Panc1 (cell line): ENCODE measurements at regions not wholly inside any gene's neighbourhood (a gene's known extent, or its start where the extent isn't known, plus 50 kb on each side); places are given as distances from the start of the nearest gene placed in this dataset.

ENCODE experiments used
- ATAC-seq: fragments of 200-7000 bp; cut with Tn5 transposase; 2 replicates; pipeline ENCODE4 v1.9.1; 2020; ENCODE audit warnings: mild to moderate bottlenecking, moderate library complexity
- BruUV-seq: library from RNA; stranded (reverse); fragments of 400-500 nt; replicated peaks from 2 replicates; lab custom pipeline; 2021; lab: Mats Ljungman, UMichigan
- CTCF ChIA-PET: fragments of 300-600 bp; sonication (Branson Sonifier 250); formaldehyde crosslinking; loops from one replicate; lab custom pipeline; 2022; ENCODE audit warnings: antibody characterized with exemption; lab: Charles Lee
- POLR2A ChIA-PET: fragments of 300-600 bp; sonication (Branson Sonifier 250); formaldehyde crosslinking; loops from one replicate; lab custom pipeline; 2022; ENCODE audit warnings: antibody characterized with exemption; lab: Charles Lee
- DNase-seq: peaks from one replicate; pipeline ENCODE4 v3.0.0-alpha.2; 2010; ENCODE audit warnings: low read depth, low spot score
- H3K27ac ChIP-seq: 2 replicates; pipeline ENCODE4 v1.5.1; 2011; ENCODE audit warnings: mild to moderate bottlenecking, low read length, inconsistent platforms
- H3K27me3 ChIP-seq: fragments of 200-500 bp; sonication (Bioruptor generic); 2 replicates; pipeline ENCODE4 v1.6.0; 2014; ENCODE audit warnings: low read length, inconsistent platforms; ENCODE audit not compliant: control insufficient read depth, insufficient read depth
- H3K36me3 ChIP-seq: fragments of 200-500 bp; sonication (Bioruptor generic); 2 replicates; pipeline ENCODE4 v1.5.1; 2014; ENCODE audit warnings: inconsistent platforms, mild to moderate bottlenecking, low read length, moderate library complexity; ENCODE audit not compliant: control insufficient read depth, insufficient read depth
- H3K4me1 ChIP-seq: 2 replicates; pipeline ENCODE4 v1.5.1; 2011; ENCODE audit warnings: inconsistent platforms, mild to moderate bottlenecking, low read length, moderate library complexity; ENCODE audit not compliant: control insufficient read depth, insufficient read depth
- H3K4me3 ChIP-seq, 2 experiments: 2 replicates each; pipeline ENCODE4 v1.5.1; 2011 to 2012; ENCODE audit warnings: low read depth in 2 of 2, low read length in 2 of 2, mild to moderate bottlenecking in 2 of 2, inconsistent platforms in 1 of 2, moderate library complexity in 1 of 2
- H3K9me3 ChIP-seq: fragments of 200-500 bp; sonication (Bioruptor generic); 2 replicates; pipeline ENCODE4 v1.5.1; 2014; ENCODE audit warnings: low read depth, mild to moderate bottlenecking, inconsistent platforms, low read length, moderate library complexity; ENCODE audit not compliant: control insufficient read depth, insufficient read depth
- POLR2AphosphoS5 ChIP-seq: IDR thresholded peaks from 2 replicates; pipeline ENCODE4 v1.6.1; 2012; ENCODE audit warnings: mild to moderate bottlenecking, low read depth, low read length, moderate library complexity
- SIN3A ChIP-seq: IDR thresholded peaks from 2 replicates; pipeline ENCODE4 v1.6.1; 2012; ENCODE audit warnings: low read depth, mild to moderate bottlenecking, low read length, moderate library complexity, borderline replicate concordance; ENCODE audit not compliant: insufficient read depth
- TCF7L2 ChIP-seq: IDR thresholded peaks from 2 replicates; pipeline ENCODE4 v1.6.1; 2011; ENCODE audit warnings: mild to moderate bottlenecking, low read depth, low read length, inconsistent platforms
- in situ Hi-C: cut with HindIII; loops from 2 replicates; pipeline ENCODE4 v1.10.0; 2016; ENCODE audit warnings: low sequenced_read_pairs, low pct_unique_long_range_greater_than_20kb
- intact Hi-C: fragments of 100-400 bp; cut with micrococcal nuclease; formaldehyde crosslinking; loops from one replicate; pipeline ENCODE4 v1.10.0; 2022; ENCODE audit not compliant: unreplicated experiment
- TF ChIP-seq, protein P1 (sequence below), 2 experiments: IDR thresholded peaks; 2 replicates each; pipeline ENCODE4 v1.6.1; 2011 to 2012; ENCODE audit warnings: low read depth in 2 of 2, control low read depth in 1 of 2, low read length in 1 of 2, mild to moderate bottlenecking in 1 of 2, moderate library complexity in 1 of 2; ENCODE audit not compliant: insufficient read depth in 1 of 2
- TF ChIP-seq, protein P2 (sequence below): fragments of 450-650 bp; IDR thresholded peaks from 2 replicates; pipeline ENCODE4 v1.5.1; 2017; ENCODE audit warnings: mild to moderate bottlenecking

DNA sequence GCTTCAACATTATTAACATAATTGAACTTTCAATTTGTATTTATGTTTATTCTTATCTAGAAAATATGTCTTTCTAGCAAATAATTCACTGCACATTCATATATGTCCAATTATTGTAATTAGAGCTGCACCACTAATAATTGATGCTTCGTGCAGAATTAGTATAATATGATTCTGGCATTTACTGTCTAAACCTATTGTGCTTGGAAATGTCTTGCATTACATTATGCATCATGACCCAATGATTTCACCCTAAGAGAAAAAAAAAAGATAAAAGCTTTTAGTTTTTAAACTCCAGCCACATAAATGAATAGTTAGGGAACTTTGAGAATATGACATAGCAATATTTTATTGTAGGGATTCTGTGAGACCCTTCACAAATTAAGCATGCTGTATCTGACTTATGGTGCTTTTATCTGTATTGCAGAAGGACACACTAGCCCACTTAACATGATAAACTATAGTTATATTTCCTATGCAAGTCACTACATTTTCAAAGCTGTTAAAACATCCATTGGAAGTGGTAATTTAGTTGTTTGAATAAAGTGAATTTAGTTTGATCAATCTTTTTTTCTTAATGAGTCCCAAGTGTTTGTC is 1609.1 kb downstream of the REEP3 start:
- in situ Hi-C loops, result no loop called here
- BruUV-seq, result no TSS peak
- intact Hi-C loops, result no loop called here
- no peak for TF ChIP-seq POLR2AphosphoS5
- TF ChIP-seq, protein P1, sequence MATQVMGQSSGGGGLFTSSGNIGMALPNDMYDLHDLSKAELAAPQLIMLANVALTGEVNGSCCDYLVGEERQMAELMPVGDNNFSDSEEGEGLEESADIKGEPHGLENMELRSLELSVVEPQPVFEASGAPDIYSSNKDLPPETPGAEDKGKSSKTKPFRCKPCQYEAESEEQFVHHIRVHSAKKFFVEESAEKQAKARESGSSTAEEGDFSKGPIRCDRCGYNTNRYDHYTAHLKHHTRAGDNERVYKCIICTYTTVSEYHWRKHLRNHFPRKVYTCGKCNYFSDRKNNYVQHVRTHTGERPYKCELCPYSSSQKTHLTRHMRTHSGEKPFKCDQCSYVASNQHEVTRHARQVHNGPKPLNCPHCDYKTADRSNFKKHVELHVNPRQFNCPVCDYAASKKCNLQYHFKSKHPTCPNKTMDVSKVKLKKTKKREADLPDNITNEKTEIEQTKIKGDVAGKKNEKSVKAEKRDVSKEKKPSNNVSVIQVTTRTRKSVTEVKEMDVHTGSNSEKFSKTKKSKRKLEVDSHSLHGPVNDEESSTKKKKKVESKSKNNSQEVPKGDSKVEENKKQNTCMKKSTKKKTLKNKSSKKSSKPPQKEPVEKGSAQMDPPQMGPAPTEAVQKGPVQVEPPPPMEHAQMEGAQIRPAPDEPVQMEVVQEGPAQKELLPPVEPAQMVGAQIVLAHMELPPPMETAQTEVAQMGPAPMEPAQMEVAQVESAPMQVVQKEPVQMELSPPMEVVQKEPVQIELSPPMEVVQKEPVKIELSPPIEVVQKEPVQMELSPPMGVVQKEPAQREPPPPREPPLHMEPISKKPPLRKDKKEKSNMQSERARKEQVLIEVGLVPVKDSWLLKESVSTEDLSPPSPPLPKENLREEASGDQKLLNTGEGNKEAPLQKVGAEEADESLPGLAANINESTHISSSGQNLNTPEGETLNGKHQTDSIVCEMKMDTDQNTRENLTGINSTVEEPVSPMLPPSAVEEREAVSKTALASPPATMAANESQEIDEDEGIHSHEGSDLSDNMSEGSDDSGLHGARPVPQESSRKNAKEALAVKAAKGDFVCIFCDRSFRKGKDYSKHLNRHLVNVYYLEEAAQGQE (IDR thresholded peaks at IDR 0.05; ENCODE audit: insufficient read depth in 1 of 2, low read depth in 2 of 2, low read length in 1 of 2), result no peak
- H3K9me3 ChIP-seq, result 0 out of 2 replicates have a peak, but pooled peaks cover 7% of the 10 kb centered on the region
- no peaks in the 10 kb centered on the region for H3K36me3 ChIP-seq
- H3K4me3 ChIP-seq, result no peak overlapping the region
- ATAC-seq (no peak), DNase-seq (no peak)
- no peak overlapping the region for H3K27ac ChIP-seq
- ChIA-PET POLR2A (no interaction called here), CTCF (no interaction called here)
- no peaks in the 10 kb centered on the region for H3K27me3 ChIP-seq
- no peaks in the 10 kb centered on the region for H3K4me1 ChIP-seq

DNA sequence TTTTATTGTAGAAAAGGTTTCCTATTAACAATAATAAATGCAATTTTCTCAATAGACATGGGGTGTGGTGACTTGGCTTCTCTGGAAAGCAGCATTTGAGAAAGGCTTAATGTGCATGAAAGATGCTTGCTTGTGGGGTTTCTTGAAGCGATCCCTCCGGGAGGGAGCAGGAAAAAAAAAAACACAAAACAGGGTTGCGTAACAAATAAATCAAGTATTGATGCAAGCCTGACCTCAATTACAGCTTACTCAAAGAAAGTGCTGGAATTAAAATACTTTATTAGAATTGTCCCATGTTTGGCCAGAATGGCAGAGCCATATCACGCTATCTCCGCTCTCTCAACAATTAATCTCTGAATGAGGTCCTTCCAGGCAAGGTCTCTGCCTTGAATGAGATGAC is 1612.5 kb downstream of the REEP3 start:
- Histone ChIP-seq H3K27ac (no peak overlapping the region), H3K4me3 (no peak overlapping the region), H3K9me3 (0 out of 2 replicates have a peak, but pooled peaks cover 7% of the 10 kb centered on the region), H3K27me3 (no peaks in the 10 kb centered on the region), H3K4me1 (no peaks in the 10 kb centered on the region), H3K36me3 (no peaks in the 10 kb centered on the region)
- no TSS peak for BruUV-seq
- DNase-seq, result no peak
- intact Hi-C loops, result no loop called here
- ATAC-seq, result no peak
- ChIA-PET CTCF (no interaction called here), POLR2A (no interaction called here)
- TF ChIP-seq SIN3A (no peak), POLR2AphosphoS5 (no peak), TCF7L2 (no peak)
- in situ Hi-C loops, result no loop called here

DNA sequence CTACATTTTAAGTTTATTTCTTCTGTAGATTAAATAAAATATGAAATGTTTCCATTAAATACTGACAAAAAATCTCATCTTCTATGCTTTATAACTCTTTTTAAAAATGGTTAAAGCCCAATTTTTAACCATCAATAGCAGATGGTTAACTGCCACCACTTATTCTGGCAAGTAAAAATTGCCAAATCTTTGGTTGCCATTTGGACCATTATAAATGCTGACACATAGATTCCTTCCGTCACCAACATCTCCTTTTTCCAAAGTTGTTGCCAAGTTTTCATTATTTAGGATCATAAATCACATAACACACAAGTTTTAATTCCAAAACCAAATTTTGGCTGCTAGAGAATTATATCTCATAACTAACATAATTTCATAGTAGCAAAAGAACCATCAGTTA is 1614.3 kb downstream of the REEP3 start:
- Histone ChIP-seq H3K4me3 (no peak overlapping the region), H3K27ac (no peak overlapping the region), H3K9me3 (peaks cover 10% of the 10 kb centered on the region; the same call in 1 of the 2 replicates), H3K36me3 (no peaks in the 10 kb centered on the region), H3K27me3 (no peaks in the 10 kb centered on the region), H3K4me1 (no peaks in the 10 kb centered on the region)
- BruUV-seq, result no TSS peak
- DNase-seq, result no peak
- in situ Hi-C loops (no loop called here), intact Hi-C loops (no loop called here)
- ATAC-seq, result no peak
- CTCF ChIA-PET, result no interaction called here
- TF ChIP-seq, protein P1 (IDR thresholded peaks at IDR 0.05; ENCODE audit: insufficient read depth in 1 of 2, low read depth in 2 of 2, low read length in 1 of 2), result no peak
- TF ChIP-seq SIN3A (no peak), TCF7L2 (no peak), POLR2AphosphoS5 (no peak)
- TF ChIP-seq, protein P2, sequence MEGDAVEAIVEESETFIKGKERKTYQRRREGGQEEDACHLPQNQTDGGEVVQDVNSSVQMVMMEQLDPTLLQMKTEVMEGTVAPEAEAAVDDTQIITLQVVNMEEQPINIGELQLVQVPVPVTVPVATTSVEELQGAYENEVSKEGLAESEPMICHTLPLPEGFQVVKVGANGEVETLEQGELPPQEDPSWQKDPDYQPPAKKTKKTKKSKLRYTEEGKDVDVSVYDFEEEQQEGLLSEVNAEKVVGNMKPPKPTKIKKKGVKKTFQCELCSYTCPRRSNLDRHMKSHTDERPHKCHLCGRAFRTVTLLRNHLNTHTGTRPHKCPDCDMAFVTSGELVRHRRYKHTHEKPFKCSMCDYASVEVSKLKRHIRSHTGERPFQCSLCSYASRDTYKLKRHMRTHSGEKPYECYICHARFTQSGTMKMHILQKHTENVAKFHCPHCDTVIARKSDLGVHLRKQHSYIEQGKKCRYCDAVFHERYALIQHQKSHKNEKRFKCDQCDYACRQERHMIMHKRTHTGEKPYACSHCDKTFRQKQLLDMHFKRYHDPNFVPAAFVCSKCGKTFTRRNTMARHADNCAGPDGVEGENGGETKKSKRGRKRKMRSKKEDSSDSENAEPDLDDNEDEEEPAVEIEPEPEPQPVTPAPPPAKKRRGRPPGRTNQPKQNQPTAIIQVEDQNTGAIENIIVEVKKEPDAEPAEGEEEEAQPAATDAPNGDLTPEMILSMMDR, result no peak
- POLR2A ChIA-PET, result no interaction called here
